ENCODE measurements at regions not wholly inside any gene's neighbourhood (a gene's known extent, or its start where the extent isn't known, plus 50 kb on each side); places are given as distances from the start of the nearest gene placed in this dataset.

DNA sequence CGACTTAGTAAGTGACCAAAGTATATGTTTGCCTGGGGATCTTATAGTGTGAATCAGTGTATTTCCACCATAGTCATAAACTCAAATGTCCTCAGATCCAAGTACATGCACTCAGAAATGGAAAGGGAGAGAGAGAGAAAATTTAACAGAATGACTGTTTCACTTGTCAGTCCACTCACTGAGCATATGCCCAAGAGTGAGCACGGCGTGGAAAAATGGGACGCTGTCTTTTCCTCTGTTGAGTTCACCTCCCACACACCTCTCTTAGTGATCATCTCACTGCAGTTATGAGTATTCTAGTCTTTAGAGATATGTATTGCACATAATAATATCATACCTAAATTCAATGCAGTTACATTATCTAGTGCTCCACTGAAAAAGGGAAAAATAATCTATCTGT lies 156.8 kb upstream of the PRMT6 start:
- no peak for TF ChIP-seq EZH2 (IDR thresholded peaks at IDR 0.05; ENCODE audit: borderline replicate concordance, insufficient read depth, low read depth, low read length, poor library complexity, severe bottlenecking)
- TF ChIP-seq, protein P1, sequence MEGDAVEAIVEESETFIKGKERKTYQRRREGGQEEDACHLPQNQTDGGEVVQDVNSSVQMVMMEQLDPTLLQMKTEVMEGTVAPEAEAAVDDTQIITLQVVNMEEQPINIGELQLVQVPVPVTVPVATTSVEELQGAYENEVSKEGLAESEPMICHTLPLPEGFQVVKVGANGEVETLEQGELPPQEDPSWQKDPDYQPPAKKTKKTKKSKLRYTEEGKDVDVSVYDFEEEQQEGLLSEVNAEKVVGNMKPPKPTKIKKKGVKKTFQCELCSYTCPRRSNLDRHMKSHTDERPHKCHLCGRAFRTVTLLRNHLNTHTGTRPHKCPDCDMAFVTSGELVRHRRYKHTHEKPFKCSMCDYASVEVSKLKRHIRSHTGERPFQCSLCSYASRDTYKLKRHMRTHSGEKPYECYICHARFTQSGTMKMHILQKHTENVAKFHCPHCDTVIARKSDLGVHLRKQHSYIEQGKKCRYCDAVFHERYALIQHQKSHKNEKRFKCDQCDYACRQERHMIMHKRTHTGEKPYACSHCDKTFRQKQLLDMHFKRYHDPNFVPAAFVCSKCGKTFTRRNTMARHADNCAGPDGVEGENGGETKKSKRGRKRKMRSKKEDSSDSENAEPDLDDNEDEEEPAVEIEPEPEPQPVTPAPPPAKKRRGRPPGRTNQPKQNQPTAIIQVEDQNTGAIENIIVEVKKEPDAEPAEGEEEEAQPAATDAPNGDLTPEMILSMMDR (IDR thresholded peaks at IDR 0.05) = no peak
